ENCODE measurements at regions not wholly inside any gene's neighbourhood (a gene's known extent, or its start where the extent isn't known, plus 50 kb on each side); places are given as distances from the start of the nearest gene placed in this dataset.
A peak's percentile ranks its signal among the peaks of the same experiment; 100 is the strongest.
"Not testable (repeated sequence)": the region's sequence is repeated elsewhere in the genome, so short reads cannot be mapped to it uniquely, and the experiment has no call there.

- no peak for DNase-seq (ENCODE audit: low read depth in 4 of 4, low spot score in 3 of 4)
These were observed 302.0 kb downstream of the SIPA1L2 start for GRCh38 chr1:232327899-232328298.

DNA sequence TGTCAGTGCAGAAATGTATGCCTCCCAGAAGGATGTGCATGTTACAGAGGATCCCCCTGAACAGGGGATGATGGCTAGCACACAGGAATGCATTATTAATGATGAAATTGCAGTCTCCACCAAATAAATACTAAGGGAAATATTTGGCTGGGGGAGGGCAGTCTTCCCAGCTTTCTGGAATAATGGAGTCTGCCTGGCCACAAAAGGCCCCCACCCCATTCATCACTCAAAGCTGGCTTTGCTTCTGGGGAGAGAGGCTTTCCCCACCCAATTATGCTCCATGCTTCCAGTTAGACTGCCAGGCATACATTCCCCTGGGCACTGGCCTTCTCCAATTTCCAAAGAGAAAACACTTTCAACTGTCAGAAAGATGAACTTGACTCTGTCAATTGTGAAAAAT lies 302.7 kb downstream of the SIPA1L2 start:
- DNase-seq (ENCODE audit: low read depth in 4 of 4, low spot score in 3 of 4), result no peak

DNA sequence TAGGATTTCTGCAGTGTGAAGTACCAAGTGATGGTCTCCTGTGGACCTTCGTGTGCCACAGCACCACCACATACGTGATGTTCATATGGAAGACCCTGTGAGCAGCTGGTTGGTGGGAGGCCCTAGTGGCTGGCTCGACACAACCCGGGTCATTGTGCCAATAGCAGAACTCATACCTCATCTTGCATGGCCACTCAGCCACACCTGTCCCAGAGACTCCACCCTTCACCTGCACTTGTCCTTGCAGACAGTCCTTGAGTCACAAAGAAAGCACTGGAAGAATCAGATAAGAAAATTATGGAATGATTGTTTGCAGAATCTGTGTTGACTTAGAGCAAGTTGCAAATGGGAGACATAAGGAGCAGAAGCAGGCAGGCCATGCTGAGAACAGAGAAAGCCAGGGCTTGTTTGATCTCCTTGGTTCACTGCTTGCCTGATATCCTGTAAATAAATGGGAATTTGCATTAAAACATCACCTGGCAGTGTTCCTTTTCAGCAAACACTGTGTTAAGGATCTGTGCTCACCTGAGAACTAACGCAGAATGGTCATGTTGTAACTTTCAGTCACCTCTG lies 307.7 kb downstream of the SIPA1L2 start:
- no peak for DNase-seq (ENCODE audit: low read depth in 4 of 4, low spot score in 3 of 4)

DNA sequence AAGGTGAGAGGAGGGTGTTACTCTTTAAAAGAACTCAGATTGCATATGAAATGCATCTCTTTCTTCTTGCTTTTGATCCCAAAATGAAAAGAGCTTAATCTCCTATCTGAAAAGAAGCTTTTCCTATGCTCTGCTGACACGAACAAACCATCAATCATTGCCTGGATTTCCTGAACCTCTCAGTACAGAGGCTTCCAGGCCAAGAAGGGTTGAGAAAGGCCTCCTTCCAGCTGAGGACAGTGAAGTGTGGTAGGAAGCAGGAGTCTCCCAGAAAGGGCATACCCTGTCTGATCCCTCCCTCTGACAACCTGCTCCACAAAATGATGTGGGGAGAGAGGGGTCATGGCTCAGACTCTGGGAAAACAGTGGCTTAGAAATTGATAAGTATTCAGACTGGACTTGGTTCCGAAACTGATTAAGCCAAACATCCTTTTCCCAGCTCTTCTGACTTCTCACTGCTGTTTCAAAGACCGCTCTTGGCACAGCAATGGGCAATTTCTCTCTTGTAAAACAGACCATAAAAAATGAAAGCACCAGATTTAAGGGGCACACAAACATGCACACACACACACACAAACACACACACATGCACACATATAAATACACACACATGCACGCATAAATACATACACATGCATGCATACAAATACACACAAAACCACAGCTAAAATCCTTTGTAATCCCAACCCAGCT lies 310.3 kb downstream of the SIPA1L2 start:
- DNase-seq (ENCODE audit: low read depth in 4 of 4, low spot score in 3 of 4), result no peak

- DNase-seq (ENCODE audit: low read depth in 4 of 4, low spot score in 3 of 4), result no peak
These were observed 310.9 kb downstream of the SIPA1L2 start for GRCh38 chr1:232319072-232319471.

GRCh38 chr1:232318143-232318542 lies 311.8 kb downstream of the SIPA1L2 start:
- no peak for DNase-seq (ENCODE audit: low read depth in 4 of 4, low spot score in 3 of 4)

DNA sequence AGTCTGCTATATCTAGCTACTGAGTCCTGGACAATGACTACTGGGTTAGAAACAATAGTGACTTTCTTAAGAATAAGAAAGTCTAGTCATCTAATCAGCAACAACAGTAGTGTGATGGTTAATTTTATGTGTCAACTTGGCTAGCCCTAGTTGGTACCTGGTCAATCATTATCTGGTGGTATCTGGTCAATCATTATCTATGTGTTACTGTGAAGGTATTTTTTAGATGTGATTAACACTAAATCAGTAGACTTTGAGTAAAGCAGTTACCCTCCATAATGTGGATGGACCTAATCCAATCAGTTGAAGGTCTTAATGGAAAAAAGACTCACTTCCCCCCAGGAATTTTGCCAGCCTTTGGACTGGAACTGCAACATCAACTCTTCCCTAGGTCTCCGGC lies 312.6 kb downstream of the SIPA1L2 start:
- no peak for DNase-seq (ENCODE audit: low read depth in 4 of 4, low spot score in 3 of 4)

DNA sequence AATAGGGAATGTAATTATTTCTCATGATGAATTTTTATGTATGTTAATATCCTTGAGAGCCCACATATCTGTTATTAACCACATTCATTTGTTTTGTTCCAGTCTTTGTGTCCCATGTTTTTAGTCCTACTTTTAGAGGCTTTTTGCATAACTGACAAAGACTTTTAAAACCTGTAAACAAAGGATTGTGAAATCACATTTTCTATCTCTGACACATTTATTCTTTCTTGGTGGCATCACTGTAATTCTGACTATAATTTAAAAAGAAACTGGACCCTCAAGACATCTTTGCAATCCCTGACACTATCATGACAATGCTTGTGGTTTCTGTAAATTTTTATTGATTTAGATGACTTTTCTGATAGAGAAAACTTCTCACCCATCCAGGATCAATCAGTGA lies 313.1 kb downstream of the SIPA1L2 start:
- no peak for DNase-seq (ENCODE audit: low read depth in 4 of 4, low spot score in 3 of 4)

DNA sequence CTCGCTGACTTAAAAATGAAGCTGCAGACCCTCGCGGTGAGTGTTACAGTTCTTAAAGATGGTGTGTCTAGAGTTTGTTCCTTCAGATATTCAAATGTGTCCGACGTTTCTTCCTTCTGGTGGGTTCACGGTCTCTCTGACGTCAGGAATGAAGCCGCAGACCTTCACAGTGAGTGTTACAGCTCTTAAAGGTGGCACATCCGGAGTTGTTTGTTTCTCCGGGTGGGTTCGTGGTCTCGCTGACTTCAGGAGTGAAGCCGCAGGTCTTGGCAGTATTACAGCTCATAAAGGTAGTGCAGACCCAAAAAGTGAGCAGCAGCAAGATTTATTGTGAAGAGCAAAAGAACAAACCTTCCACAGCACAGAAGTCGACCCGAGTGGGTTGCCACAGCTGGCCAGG lies 316.1 kb downstream of the SIPA1L2 start:
- DNase-seq (ENCODE audit: low read depth in 4 of 4, low spot score in 3 of 4), result not testable (repeated sequence)

DNA sequence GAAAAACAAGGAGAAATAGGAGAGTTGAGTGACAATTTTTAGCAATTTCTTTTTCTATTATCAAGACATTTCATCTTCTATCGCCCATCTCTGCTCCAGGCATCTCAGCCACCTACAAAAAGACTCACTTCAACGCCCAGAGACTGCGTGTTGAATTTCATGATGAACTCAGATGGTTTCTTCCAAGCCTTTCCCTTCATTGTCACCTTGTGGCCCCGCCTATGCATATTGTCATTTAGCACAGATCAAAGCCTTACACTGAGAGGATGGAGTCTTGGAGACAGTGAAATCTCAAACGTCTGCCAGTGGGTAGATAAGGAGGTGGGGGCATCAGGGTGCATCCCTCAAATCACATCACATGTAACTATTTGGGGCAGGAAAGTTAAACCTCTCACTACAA lies 319.4 kb downstream of the SIPA1L2 start:
- DNase-seq (ENCODE audit: low read depth in 4 of 4, low spot score in 3 of 4), result no peak

DNA sequence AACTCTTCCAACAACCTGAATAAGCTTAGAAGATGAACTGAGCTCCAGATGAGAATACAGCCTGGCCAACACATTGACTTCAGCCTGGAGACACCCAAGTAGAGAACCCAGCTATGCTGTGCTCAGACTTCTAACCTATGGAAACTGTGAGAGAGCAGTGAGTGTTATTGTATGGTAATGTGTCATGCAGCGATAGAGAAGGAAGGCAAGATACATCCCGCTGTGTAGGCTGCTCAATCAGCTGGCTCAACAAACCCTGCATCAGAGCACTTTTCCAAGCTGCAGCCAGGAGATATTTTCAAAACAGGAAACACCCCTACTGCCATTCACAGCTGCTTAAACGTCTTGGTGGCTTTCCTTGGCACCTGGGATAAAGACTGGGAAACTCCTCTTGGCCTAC lies 321.3 kb downstream of the SIPA1L2 start:
- DNase-seq (ENCODE audit: low read depth in 4 of 4, low spot score in 3 of 4), result no peak

DNA sequence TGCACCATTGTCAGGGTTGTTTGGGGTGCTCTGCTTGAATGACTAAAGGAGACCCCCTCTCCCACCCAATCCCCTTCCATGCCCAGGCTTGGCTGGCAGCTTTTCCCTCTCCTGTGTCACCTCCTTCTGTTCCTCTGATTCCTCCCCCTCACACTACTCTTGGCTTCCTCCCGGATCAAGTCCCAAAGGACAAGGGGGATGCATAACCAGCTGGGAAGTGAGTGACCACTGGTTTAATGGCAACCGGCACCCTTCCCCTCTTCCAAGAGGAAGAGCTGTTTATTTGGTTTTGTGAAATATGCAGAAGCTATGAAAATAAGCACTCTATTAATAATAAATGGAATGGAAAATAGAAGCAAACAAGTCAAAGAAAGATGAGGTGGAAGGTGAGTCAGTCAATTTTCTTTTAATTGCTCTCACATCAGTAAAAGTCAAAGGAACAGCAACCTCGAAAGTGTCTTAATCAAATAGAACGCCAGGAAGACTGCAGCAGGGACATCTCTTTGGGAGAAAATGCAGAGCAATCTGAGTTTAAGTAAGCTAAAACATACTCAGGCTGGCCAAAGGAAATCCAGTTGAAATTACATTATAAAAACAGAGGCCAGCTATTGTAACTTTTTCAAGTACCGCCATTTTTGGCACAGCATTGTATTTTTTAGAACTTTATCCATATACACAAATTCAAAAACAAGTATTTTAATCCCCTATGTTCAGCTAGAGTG lies 322.5 kb downstream of the SIPA1L2 start:
- DNase-seq (ENCODE audit: low read depth in 4 of 4, low spot score in 3 of 4), result no peak

GRCh38 chr1:232306269-232306961 lies 323.5 kb downstream of the SIPA1L2 start:
- DNase-seq (ENCODE audit: low read depth in 4 of 4, low spot score in 3 of 4), result peak in 2 of 4 donors; percentile 46 to 55

DNA sequence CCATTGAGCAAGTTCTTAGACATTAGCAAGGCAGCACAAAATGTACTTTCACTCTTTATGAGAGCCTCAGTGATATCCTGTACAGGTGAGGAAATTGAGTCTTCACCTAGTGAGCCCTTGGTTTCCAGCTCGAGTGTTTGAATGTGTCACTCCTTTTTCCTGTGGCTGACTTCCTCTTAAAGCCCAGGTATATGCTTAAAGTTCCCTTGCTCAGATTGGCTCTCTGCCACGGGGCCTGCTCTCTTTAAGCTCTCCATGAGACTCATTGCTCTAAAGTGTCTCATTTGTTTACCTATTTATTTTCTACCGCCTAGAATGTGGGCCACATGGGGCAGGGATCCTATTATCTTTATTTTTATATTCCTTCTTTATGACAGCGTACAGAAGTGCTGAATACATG lies 324.9 kb downstream of the SIPA1L2 start:
- no peak for DNase-seq (ENCODE audit: low read depth in 4 of 4, low spot score in 3 of 4)

GRCh38 chr1:232303222-232303620 lies 326.7 kb downstream of the SIPA1L2 start:
- no peak for DNase-seq (ENCODE audit: low read depth in 4 of 4, low spot score in 3 of 4)

DNA sequence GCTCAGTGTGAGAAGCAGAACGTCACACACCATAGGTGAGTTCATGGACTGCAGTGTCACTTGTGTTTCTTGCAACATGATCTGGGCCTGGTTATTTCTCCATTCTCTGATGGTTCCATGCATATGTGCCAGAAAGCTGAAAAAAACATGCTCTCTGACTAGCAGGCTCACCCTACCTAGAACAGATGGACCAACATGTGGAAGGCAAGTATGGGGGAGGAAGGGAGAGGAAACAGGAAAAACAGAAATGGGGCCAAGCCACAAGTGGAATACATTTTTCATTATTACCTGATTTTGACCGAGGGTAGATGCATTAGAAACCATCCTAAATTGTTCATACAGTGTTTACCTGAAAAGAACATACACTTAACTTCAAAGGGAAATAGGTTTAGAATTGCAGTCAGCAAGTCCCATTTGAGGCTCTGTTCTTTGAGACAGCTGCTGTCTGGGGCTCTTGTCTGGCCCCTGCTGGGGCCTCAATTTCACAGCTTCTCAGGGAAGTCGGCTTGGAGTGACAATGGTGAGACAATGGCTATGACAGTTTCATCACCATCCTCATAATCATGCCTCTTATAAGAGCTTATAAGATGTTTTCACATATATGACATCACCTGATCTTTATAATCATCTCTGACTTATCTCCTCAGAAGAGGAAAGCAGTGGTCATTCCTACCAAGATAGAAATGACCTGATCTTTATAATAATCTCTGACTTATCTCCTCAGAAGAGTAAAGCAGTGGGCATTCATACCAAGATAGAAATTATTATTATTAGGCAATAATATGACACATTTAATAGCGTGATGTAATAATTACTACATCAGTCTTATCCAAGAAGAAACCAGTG lies 327.3 kb downstream of the SIPA1L2 start:
- no peak for DNase-seq (ENCODE audit: low read depth in 4 of 4, low spot score in 3 of 4)

GRCh38 chr1:232301246-232301645 lies 328.7 kb downstream of the SIPA1L2 start:
- DNase-seq (ENCODE audit: low read depth in 4 of 4, low spot score in 3 of 4), result no peak

- DNase-seq (ENCODE audit: low read depth in 4 of 4, low spot score in 3 of 4), result no peak
These were observed 329.5 kb downstream of the SIPA1L2 start for GRCh38 chr1:232300466-232300865.

DNA sequence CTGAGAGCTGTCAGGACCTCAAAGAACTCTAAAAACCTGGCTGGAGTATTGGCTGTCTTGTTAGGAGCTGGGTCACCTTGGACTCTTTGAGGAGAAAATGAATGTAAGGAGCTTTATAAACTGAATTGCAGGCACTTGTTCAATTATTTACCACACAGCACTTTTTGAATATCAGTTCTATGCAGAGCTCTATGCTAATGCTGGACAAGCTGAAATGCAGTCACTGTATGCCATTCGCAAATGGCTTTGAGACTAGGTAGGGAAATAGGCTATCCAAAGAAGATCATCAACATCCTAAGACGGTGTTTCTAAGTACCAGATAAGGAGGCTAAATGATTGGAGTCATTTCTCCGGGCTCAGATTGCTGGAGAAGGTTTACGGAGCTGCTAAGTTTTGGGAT lies 333.5 kb downstream of the SIPA1L2 start:
- DNase-seq (ENCODE audit: low read depth in 4 of 4, low spot score in 3 of 4), result no peak

- no peak for DNase-seq (ENCODE audit: low read depth in 4 of 4, low spot score in 3 of 4)
These were observed 336.6 kb downstream of the SIPA1L2 start for GRCh38 chr1:232293361-232293760.

DNA sequence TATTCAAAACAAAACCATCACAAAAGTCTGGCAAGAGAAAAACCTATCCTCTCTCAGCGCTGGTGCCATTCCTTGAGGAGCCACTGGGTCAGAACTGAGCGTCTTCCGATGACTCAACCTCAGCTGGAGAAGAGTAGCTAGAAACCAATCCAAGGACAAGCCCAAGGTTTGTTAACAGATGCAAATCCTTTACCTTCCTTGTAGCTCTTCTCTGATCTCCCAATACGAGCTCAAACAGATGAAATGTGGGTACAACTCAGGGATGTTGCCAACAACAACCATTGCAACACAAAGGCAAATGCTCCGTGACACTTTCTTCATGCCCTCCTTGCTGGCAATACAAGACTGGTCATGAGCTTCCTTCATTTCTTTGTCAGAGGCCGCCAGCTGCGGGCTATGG lies 337.1 kb downstream of the SIPA1L2 start:
- DNase-seq (ENCODE audit: low read depth in 4 of 4, low spot score in 3 of 4), result no peak
